HG02970 (cell line): ENCODE measurements at regions not wholly inside any gene's neighbourhood (a gene's known extent, or its start where the extent isn't known, plus 50 kb on each side); places are given as distances from the start of the nearest gene placed in this dataset.
"Not testable (repeated sequence)": the region's sequence is repeated elsewhere in the genome, so short reads cannot be mapped to it uniquely, and the experiment has no call there.

Experiments used
- ATAC-seq: cut with Tn5 transposase; IDR thresholded peaks from one replicate; pipeline ENCODE4 v1.9.1; 2021; ENCODE audit warnings: mild to moderate bottlenecking, moderate library complexity, moderate number of reproducible peaks; ENCODE audit not compliant: unreplicated experiment, low FRiP score

DNA sequence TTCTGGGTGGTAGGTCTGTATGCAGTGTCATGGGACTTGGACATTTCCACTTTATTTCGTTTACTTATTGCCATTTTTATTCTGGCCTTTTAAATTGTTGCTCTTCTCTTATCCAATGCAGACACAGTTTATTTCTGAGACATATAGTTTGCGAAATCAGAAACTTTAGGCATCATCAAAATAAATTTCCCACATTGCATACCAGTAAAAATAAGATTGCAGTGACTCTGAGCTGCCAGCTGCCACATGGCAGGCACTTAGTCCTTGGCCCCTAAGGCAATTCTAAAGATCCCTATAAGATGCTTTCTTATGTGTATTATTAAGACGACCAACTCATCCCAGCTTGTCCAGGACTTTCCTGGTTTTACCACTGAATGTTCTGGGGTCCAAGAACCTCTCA lies 81.8 kb upstream of the ANKRD1 start:
- ATAC-seq: no peak

DNA sequence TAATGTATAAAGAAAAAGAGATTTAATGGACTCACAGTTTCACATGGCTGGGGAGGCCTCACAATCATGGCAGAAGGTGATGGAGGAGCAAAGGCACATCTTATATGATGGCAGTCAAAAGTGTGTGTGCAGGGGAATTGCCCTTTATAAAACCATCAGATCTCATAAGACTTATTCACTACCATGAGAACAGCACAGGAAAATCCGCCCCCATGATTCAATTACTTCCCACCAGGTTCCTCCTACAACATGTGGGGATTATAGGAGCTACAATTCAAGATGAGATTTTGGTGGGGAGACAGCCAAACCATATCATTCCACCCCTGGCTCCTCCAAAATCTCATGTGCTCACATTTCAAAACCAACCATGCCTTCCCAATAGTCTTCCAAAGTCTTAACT lies 82.5 kb upstream of the ANKRD1 start:
- not testable (repeated sequence) for ATAC-seq

DNA sequence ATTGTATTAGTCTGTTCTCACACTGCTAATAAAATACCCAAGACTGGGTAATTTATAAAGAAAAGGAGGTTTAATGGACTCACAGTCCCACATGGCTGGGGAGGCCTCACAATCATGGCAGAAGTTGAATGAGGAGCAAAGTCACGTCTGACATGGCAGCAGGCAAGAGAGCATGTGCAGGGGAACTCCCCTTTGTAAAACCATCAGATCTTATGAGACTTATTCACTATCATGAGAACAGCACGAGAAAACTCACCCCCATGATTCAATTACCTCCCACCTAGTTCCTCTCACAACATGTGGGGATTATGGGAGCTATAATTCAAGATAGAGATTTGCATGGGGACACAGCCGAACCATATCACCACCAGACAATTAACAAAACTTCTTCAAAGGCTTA lies 84.4 kb upstream of the ANKRD1 start:
- not testable (repeated sequence) for ATAC-seq

DNA sequence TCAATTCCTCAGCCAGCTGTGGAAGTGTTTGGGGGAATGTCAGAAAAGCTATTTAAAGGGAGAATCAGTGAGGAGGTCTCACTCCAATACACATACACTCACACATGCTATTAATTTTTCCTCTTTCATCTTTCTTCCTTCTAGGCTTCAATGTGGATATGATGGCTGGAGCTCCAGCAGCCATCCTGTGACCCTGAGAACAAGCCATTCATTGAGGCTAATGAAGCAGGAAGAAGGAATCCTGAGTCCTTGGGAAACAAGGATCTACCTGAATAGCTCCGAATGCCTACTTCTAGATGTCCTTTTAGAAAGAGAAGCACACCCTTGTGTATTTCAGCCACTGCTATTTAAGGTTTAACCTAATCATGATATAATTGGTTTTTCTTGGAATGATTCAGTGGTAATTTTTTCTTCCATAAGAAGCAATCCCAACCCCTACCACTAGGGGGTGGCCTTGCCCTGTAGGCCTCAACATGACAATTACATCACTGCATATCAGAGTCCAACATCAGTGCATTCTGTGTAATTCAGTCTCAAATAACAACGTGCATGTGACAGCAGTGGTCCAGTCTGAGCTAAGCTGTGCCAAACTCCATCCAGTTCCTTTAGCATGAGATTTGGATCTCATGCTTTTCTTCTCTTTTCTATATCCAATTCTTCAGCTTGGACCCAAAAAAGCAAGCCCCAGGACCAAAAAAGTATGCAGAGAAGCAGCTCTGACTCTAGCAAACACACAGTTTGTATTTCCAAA lies 85.3 kb upstream of the ANKRD1 start:
- no peak for ATAC-seq

DNA sequence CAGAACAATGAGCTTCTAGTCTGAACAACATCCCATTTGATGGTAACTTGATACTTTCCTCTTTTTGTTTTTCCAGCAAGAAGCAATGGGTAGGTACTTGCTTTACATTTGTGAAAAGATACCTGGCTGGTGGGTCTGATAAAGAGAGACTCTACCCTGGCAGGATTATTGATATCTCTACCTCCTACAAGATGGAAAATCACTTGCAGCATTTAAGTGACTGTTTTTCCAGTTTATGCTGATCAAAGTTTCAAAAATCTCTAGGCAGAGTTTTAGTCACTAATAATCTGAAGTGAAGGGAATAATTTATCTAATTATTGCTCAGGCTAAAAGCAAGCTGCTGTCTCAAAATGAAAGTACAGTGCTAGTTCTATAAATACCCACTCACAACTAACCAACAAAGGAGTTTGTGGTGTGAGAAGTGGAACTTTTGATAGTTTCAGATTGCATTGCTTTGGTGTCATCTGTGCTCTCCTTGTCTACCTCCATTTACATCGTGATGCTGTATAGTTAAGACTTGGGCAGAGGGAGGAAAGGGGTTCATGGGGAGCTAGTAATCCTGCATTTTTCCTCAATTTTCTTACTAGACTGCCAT lies 86.0 kb upstream of the ANKRD1 start:
- ATAC-seq: peak; percentile 87

DNA sequence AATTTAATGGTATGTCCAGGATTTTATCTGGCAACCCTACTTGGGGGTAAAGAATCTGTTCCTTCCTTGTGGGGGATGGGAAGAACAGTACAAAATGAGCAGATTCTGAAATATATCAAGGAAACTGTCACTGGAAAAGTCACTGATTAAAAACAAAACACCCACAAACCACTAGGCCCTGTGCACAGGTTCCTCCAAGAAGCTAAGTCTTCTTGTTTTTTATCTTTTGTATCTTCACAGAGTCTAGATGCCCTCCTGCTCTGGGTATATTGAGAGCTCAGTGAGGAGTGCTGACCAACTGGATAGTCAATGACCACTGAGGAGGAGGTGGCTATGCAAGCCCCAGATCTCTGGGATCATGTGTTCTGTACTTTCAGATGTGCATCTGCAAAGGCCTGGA lies 86.8 kb upstream of the ANKRD1 start:
- no peak for ATAC-seq

DNA sequence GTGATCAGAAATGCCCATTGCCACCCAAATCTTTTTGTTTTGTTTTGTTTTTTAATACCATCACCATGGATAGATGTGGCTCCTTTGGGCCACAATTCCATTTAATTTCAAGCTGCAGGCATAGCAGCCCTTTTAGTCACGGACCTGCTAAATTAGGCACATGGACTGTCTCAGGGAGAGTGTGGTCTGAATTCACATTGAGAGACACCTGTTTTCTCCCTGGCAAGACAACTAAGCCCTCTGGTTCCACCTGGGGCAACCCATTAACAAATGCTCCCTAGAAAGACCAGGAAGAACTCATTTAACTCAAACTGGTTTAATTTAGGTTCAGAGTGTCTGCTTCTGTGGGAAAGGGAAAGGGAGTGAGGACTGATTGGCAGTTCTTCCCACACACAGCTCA lies 88.2 kb upstream of the ANKRD1 start:
- ATAC-seq: no peak

DNA sequence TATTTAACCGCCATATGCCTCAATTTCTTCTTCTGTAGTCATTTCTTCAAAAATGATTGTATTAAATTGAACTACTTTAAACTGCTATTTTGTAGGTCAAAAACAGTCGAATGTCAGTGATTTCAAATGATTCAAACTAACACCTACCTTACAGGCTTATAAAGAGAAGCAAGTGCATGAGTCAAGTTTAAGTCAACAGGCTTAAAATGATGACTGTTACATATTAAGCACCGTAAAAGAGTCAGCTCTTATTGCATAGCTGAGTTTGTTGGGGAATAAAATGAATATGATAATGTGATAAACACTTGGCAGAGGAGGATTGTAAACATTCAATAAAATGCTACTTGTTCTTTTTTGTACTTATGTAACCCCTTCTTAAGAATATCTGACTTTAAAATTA lies 90.1 kb upstream of the ANKRD1 start:
- no peak for ATAC-seq

DNA sequence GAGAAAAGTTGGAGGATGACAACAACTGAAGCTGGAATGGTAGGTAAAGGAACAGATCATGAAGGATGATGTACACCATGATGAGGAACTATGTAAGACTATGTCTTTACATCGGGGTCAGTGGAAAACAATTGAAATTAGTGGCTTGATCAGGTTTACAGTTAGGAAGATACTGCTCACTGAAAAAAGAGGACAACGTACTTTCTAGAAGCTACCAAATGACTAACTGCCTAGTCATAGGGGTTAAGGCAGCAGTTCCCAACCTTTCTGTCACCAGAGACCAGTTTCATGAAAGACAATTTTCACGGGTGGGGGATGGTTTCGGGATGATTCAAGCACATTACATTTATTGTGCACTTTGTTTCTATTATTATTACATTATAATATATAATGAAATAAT lies 91.6 kb upstream of the ANKRD1 start:
- ATAC-seq: no peak

DNA sequence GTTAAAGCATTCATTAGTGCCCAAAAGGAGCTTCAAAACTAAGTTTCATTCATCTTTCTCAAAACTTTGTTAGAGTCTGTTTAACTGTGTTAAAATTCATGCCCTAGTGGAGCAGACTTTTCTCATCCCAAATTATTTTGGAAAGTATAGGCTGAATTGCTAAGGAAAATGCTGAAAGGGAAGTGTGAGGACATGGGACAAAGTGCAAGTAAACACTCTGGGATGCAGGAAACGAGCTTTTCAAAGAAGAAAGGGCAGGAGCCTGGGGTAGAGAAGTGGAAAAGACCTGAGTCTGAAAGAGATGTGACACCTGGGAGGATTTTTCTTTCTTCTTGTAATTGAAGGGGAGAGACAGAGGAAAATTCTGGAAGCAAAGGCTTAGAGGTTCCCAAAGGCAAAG lies 93.1 kb upstream of the ANKRD1 start:
- no peak for ATAC-seq

DNA sequence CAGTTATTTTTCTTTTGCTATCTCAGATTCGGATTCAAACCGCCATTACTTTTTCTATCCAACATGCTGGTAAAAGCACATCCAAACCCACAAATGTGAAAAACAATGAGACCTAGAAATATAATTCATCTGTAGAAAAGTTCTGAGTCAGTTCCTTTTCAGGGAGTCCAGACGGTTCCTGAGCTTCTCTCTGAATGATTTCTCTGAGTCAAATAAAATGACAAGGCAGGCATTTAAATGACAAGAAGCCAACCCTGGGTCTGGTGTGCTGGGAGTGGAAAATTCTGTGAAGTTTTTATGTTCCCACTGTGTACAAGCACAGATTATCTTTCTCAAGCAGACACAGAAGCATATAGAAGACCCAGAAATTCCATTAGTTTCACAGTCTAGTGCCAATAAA lies 96.3 kb upstream of the ANKRD1 start:
- no peak for ATAC-seq

DNA sequence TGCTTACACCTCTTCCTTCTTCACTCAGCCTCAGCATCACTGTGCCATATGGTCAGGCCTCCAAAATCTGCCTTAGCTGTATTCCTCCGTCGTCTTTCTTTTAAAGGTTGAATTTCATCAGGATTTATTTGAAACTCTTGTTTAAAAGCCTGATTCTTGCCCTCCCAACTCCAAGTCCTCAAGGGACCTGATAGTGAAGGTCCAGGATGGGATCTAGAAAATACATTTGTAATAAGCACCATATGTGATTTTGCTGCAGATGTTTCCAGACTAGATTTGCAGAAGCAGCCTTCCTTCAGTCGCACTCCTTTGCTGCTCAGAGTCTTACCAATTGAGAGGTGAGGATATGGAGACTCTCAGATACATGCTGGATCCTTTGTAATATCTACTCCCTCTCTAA lies 101.0 kb upstream of the ANKRD1 start:
- no peak for ATAC-seq

DNA sequence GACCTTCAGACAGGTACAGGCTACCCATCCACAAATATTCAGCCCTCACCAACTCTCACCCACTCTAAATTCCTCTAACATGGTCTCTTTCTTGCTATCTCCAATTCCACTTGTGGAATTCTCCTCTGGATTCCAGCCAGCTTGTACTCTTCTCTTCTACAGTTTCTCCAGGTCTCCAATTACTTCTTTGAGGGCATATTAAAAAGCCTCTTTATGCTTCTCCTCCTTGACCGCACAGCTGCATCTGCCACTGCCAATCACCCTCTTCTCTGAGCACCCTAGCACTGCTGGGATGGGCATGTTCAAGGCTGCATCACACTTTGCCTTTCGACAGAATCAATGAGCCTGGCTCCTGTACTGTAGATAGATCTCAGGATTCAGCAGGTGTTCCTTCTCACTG lies 101.5 kb upstream of the ANKRD1 start:
- no peak for ATAC-seq

DNA sequence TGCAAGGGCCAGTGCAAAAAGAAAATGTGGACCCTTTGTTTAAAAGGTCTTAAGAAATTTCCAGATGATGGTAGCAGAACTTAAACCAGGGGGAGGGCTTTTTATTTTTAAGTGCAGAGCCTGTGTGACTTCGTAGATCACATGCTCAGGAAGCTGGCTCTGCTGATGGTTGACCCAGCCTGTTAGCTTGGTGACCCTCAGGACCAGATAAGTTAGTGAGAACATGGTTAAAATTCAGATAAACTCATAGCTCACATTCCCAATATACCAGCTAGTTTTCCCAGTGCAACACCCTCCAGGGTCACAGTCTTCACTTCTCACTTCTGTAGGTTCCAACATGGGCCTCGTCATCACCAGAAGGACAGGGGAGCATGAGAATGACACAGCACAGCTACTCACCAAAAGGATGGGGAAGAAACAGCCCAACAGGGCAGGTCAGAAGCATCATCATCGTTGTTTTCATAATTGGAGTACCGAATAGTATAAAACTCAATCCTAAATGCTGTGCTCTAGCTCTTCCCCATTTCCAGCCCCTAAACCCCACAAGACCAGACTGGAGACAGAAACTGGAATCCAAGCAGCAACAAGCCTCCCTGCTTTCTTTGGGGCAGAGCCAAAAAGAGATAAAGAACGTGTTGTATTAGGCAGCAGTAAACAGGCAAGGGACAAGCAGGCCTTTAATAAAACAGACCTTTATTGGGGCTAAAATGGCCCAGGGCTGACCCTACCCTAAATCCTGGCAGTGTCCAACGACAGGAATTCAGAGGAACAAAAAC lies 102.2 kb upstream of the ANKRD1 start:
- ATAC-seq: no peak

DNA sequence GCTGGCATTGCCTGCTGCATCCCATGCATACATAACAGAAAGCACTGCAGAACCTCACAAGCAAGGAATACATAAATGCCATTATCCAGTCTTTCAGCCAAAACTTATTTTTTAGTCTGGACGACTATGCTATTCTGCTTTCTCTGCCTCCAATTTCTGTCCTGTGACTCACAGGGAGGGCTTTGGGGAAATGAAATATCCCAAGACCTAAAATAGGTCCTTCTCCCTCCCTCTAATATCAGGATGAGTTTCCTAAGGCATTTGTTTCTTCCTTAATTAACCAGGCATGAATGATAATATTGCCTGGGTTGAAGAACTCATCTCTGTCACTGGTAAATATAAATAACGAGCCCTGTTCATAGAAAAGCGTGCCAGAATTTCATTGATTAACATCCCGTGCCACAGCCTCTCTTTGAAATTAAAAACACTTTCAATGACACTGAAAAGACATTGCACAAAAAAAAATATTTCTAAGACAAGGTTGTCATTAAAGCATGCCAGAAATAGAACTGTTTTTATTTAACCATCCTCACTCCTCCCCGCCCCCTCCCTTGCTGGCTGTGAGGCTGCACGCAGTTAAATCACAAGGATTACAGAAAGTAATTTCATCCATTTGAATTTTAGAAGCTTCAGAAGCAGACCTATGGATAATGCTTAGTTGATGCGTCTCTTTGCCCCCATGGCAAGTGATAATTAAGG lies 103.0 kb upstream of the ANKRD1 start:
- ATAC-seq: no peak

DNA sequence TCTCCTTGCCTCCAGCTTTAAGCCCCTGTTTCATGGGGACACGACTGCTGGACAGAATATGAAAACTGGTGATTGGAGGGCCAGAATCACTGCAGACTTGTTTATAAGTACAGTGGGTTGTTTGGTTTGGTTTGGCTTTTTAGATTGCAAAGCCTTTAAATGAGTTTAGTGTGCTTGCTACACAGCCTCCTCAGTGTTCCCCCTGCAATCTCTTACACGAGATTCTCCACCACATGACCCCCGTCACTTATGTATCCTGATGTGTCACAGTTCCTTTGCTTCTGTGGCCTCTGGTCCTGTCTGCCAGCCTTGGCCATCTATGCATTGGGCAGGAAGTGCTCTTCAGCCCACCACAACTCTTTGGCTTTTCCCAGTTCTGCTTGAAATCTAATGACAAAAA lies 103.7 kb upstream of the ANKRD1 start:
- no peak for ATAC-seq

DNA sequence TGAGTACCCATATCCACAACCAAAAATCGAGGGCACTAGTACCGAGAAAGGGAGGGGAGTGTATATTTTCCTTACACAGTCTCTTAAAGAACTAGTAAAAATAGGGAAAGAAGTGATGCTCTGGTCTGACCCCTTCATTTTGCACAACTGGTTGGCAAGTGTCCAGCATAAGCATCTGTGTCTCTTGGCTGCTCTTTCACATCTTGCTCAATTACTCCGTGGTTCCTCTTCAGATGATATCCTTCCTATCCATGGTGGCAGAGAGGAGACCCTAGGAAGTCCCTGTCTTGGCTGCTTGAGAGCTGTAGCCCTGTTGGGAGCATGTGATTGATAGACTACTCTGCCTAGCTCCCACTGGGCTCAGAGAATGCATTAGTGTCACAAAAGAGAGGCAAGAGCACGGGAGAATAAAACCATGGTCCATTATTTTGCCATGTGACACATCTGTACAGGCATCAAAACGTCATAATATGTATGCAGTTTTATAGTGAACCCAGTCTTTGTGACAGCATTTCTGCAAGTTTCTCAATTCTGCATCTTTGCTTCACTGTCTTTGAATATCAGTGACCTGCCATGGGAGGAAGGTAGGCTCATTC lies 111.8 kb upstream of the ANKRD1 start:
- ATAC-seq: no peak

DNA sequence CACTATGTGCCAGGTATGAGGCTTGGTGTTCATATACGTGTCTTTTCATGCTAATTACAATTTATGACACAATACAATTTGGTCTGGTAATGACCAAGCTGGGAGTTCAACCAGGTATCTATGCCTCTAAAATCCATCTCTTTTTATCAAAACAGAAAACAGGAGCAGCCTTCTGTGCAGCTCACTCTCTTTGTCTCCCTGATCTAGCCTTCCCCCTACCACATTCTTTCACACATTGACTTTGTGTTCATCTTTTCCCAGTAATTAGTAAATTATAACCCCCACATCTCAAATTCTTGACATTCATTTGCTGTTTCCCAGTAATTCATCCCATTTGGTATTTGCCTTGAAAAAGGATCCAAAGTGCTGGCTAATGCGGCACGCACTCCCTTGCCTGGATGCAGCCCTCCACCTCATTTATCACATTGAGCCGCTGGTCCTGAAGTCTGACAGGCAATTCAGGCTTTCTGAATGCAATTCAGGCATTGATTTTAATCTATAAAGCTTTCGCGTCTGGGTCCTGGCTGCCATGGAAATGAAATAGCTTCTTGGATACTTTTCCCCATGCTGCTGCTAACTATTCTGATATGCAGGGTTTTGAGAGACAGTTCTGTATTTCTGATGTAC lies 112.5 kb upstream of the ANKRD1 start:
- ATAC-seq: no peak

DNA sequence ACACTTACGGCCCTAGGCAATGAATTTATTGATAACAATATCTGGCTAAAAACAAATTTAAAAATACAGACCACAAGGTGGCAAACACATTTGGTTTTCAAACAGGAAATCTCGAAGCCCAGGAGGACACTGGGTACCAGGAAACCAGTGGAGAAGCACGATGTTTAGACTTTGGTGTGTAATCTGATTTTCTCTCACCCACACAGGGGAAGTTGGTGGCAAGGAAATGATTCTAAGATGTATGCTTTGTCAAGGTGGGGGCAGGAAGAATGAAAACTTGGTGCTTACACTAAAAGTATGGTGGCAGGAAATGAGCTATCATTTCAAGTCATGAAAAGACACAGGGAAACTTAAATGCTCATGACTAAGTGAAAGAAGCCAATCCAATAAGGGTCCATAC lies 113.2 kb upstream of the ANKRD1 start:
- ATAC-seq: no peak

DNA sequence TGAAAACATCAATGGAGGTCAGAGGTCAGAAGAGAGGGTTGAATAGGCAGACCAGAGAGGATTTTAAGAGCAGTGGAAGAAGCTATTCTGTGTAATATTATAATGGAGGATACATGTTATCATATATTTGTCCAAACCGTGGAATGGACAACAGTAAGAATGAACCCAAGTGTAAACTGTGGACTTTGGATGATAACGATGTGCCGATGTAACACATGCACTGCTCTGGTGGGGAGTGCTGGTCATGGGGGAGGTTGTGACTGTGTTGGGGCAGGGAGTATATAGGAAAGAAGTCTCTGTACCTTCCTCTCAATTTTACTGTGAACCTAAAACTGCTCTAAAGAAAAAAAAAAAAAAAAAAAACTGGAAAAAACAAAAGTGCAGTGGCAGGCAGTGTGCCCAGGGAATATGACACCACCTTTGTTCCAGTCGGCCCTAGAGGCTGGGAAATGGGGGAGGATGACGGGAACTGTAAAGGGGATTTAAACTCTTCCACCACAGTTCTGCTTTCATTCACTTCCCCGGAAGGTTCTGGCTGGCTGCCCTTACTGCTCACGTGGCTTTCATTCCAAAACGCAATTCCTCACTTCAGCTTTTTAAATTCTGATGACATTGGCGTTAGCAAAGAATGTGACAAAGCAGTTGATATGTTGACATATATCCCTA lies 113.7 kb upstream of the ANKRD1 start:
- ATAC-seq: no peak
